ENCODE measurements at regions not wholly inside any gene's neighbourhood (a gene's known extent, or its start where the extent isn't known, plus 50 kb on each side); places are given as distances from the start of the nearest gene placed in this dataset.
"Not testable (repeated sequence)": the region's sequence is repeated elsewhere in the genome, so short reads cannot be mapped to it uniquely, and the experiment has no call there.

DNA sequence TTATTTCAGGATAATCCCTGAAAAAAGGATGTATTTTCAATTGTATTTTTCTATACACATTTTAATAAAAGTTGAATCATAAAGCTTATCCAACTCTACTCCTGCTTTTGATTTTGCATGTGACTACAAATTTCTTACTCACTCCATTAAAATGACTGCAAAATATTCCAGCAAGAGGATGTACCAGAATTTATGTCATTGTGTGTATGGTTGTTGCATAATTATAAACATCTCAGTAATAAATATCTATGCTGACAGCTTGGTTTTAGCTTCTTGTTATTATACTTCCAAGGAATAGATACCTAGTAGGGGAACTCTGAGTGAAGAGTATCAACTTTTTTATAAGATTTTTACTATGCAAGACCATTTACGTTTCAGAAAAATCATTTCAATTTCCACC is 463.2 kb upstream of the RUNX1 start:
- no peak for DNase-seq

DNA sequence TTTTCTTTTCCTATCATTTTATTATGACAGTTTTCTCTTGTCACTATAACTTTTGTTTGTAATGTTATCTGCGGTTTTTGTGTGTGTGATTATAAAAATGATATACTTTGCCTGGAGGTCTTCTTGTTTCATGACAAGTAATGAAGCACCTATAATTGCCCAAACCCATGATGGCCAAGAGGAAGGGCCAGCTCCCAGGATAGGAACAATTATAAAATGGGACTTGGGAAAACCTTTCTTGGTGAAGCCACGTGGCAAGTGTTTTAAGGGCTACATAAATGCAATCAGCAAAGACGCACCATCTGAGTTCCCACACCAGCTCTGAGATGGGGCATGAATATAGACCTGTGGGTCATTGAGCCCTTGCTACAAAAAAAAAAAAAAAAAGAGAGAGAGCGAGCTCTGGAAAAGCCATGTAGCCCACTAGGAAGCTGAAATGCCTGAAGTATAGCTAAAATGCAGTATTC is 462.6 kb upstream of the RUNX1 start:
- DNase-seq: no peak

DNA sequence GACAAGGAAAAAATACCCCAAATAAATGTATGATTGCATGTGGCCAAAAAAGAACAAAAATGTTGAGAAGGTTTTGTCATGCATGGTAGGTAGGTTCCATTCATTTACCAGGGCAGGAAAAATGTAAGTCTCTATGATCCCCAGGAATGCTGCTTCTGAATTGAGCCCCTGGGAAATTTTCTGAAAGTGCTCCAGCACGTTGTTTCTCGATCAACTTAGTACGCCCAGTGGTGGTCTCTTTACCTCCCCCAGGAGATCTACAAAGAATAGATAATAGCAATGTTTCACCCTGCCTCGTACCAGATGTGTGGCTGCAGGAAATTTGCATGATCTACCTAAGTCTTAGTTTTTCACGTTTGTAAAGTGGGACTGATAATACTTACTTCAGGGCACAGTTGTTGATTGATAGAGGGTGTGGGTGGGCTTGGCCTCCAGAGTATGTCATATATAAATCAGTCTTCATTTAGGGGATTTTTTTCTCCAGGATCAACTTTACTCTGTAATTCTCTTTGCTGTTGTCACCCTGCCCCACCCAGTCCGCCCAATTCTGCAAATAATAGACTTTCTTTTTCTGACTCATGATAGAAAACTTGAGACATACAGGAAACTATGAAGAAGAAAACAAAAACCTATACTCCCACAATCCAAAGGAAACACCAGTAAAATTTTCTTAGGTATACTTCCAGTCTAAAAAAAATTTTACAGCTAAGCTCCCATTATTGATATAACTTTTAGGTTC is 462.0 kb upstream of the RUNX1 start:
- DNase-seq: no peak

DNA sequence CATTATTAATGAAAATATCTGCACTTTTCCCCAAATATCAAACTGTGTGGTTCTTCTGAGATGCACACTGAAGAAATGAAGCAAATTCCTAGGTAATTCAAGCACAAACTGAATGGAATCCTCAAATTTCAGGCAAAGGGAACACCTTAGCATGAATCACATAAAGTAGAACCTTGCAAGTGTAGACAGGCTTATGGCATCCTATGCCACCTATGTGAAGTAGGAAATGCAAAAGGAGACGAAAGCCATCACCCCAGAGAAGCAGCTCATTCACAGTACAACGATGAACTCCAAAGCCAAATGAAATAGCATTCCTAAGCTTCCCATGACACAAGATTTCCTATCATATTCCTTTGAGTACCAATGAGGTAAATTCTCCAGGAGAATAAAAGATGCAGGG is 461.2 kb upstream of the RUNX1 start:
- DNase-seq: no peak

DNA sequence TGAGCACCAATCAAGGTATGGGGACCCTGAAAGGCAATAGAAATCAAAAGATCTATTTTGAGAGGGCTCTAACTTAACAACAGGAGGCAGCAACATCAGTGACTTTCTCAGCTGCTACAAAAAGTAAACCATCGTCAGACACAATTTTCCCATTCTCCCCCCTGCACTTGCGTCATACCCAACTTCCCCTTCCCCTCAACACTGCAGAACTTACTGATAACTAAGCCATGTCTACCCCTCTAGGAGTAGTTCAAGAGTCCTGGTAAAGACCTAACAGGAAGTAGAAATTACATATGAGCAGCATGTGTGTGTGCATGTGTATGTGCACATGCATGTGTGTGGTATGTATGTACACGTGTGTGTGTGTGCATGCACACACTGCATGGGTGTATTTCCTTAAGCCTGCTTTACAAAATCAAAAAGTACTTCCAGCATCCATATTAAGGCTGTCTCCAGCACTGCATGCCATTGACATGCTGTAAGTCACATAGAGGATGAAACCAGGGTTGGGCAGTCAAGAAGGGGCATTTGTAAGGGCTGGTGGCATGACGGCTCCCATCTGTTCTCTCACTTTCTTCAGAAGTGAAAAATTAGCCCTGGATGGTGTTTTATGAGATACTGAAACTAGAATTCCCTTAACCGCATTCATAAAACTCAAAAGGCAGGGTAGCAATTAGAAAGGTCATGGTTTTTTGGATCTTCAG is 460.1 kb upstream of the RUNX1 start:
- no peak for DNase-seq

DNA sequence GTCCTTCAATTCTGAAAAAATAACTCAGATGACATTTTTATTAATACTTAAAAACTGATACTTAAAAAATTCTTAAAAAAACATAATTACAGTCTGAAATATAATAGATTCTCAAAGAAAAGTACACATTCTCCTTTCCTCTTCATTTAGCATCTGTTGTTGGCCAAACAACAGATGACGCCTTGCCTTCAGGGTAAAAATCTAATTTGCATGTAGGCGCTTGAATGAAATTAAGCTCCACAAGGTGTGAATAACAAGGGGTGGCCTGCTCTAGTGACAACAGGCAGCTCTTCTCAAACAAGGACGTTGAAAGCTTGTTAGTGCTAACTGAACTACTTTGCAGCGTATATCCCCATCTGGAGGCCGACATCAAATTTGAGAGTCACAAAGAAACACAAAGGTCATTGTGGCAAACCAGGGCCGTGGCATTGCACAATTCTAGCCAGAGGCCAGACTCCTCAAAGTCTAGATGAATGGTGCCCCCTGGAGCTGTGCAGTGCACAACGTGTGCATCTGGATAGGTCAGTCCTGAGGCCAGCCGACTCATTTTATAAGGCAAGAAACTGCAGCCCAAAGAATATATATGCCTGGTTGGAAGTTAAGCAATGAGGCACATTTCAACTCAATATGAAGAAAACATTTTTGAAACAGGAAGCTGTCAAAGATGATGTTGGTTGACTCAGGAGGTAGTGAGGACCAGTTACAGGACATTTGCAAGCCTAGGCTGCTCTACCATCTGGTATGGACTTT is 459.2 kb upstream of the RUNX1 start:
- no peak for DNase-seq

DNA sequence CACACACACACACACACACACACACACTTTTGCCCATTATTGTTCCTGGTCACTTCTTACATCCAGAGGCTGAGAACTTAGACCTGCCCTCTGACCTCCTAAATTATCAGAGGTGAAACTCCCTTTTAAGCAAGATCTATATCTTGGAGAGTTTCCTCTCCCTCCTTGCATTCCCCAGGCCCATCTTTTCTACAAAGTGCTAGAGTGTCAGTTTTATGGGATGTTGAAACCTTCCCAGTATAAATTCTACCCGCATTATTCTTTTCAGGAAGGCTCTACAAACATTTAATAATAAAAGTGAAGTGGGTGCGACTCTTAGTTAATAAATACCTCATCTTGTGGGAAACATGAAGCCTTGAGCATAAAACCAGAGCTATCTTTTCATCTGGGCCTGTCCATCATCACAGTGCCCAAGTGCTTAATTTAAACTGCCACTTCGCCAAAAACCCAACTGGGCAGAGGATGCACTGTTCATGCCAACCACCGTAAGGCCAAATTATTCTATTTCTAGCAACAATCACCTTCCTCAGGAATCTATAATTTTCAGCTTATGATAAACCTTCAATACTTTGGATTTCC is 458.2 kb upstream of the RUNX1 start:
- no peak for DNase-seq

DNA sequence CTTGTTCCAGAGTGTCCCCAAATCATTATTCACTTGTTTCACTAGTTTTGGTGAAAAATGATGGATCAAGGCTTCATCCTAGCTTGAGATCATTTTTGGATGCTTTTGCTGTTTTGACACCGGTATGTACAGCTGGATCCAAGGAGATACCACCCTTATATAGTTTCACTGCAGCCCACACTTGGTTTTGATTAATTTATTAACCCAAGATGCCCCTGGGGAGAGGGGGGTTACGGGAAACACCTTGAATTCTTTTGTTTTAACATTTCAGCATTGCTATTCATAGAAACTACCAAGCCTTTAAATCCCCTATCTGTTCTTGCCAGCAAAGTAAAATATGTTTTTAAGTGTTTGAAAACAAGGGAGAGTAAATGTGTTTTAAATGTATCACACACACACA is 457.7 kb upstream of the RUNX1 start:
- DNase-seq: no peak

DNA sequence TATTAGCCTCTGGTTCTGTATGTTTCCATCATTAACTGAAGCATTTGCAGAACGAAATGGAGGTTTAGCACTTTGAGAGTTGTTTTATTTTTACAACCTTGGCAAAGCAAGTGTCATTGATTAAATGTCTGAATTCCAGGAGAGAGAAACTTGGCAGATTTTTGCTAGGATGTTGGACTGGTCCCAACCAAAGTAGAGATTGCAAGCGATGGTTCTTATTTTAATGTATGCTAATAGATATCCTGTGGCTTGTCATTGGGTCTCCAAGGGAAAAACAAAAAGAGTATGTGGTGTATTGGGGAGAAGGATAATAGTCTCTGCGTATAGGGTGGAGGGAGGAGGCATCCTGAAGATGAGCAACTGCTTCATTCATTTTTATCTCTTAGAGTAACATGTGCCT is 457.2 kb upstream of the RUNX1 start:
- DNase-seq: no peak

DNA sequence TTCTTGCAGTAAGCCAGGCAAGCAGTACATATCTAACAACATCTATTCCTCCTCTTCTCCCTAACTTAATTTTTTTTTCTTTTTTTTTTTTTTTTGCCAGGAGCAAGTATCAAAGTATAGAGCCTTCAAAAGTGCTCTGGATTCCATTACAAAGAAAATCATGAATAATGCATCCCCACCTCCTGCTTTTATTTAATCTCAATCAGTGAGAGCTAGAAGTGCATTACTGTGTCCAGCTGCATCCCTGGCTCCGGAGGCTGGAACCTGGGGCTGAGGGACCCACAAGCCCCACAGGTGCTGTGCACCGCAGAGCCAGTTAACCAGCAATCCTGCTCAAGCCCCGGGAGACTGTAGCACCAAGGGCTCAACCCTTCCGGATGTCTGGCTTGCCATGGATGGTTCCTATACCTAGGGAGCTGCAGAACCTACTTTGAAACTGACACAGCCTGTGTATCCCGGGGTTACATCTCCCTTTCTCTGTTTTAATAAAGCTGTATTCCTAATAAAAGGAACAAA is 455.9 kb upstream of the RUNX1 start:
- no peak for DNase-seq

DNA sequence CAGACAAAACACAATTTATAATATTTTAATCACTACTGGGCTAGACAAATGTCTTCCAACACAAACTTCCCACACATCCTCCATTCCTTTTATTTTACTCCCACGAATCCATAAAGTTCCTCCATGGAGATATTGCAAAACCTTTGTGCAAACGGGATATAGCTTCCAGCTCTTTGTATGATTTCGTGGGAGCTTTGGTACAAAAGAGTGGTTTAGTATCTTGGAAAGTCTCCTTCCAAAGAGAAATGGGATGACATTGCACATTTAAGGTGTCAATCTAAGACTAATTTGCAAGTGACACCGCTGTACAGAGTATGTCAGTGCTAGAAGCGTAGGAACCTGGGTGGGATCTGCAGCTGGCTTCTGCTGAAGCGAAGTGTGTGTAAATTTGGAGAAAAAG is 455.2 kb upstream of the RUNX1 start:
- DNase-seq: no peak

DNA sequence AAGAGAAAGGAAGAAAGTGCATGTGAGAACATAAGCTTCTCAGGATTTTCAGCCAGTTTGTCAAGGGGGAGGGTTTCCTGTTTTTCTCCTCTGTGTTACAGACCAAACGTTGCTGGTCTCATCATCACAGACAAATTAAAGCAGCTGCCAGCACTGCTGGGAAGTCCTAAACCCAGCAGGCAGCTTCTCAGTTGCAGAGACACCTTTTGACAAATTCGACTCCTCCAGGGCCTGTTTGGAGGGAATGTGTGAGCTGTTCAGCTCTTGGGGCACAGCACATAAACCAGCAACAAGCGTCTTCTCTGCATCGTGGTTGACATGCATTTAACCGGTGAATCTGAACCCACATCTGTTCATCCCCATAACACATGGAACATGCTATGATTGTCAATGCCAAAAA is 454.6 kb upstream of the RUNX1 start:
- DNase-seq: no peak

DNA sequence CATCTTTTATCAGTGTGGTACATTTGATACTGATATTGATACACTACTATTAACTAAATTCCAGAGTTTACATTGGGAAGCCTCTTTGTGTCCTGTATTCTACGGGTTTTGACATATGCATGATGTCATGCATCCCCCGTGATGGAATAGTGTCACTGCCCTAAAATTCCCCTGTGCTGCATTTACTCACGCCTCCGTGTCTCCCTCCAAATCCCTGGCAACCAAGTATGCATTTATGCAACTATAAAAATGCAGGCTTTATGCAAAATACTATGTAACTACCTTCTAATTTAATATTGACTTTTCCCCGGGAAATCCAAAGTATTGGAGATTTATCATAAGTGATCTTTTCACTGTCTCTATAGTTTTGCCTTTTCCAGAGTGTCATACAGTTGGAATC is 453.7 kb upstream of the RUNX1 start:
- no peak for DNase-seq

DNA sequence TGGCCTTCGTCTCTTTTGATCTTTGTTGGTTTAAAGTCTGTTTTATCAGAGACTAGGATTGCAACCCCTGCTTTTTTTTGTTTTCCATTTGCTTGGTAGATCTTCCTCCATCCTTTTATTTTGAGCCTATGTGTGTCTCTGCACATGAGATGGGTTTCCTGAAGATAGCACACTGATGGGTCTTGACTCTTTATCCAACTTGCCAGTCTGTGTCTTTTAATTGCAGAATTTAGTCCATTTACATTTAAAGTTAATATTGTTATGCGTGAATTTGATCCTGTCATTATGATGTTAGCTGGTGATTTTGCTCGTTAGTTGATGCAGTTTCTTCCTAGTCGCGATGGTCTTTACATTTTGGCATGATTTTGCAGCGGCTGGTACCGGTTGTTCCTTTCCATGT is 448.4 kb upstream of the RUNX1 start:
- not testable (repeated sequence) for DNase-seq

DNA sequence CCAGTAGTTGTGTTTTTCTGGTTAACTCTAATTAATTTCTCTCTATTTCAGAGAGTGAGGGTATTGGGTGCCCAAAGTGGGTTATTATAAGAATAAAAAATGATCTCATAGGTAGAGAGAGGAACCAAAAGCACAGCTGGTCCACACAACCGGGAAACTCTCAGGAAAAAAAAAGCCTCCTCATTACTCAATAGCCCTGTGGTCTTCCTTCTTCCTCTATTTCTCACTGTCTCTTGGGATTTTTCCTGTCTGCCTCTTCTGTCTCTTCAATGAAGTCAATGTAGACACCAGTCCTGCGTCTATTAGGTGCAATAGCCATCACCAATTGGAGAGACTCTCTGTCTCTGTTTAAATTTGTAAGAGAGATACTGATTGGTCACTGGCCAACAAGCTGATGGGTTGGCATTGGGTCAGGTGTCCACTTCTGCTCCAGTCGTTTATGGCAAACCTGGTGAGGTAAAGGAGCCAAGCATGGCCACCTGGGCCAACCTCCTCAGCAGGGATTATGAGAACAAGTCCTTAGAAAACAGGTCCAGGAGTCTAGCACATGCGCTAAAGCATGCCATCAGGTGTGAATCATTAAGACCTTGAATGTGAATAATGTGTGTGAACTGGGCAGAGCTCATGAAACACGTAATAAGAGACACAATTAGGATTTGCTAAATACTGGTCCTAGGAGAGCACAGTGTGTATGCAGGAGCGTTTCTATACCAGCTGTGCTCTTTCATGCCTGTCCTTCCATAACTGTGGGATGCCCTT is 443.0 kb upstream of the RUNX1 start:
- DNase-seq: no peak

DNA sequence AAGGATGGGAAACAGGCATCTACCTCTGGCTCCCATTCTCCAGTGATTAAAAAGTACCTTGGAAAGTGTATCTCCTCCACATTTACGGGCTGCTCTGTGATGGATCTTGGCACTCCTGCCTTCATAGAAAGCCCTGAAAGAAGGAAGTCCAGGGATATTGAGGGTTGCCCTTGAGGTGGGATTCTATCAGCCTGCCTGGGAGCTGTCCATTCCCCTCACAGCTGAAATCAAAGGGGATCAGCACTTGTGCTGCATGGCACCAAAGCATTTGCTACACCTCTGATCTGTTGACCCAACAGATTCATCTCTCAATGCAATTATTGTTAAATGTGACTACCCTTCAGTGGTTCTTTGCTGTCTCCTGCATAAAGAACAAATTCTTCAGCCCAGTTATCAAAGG is 442.0 kb upstream of the RUNX1 start:
- no peak for DNase-seq

DNA sequence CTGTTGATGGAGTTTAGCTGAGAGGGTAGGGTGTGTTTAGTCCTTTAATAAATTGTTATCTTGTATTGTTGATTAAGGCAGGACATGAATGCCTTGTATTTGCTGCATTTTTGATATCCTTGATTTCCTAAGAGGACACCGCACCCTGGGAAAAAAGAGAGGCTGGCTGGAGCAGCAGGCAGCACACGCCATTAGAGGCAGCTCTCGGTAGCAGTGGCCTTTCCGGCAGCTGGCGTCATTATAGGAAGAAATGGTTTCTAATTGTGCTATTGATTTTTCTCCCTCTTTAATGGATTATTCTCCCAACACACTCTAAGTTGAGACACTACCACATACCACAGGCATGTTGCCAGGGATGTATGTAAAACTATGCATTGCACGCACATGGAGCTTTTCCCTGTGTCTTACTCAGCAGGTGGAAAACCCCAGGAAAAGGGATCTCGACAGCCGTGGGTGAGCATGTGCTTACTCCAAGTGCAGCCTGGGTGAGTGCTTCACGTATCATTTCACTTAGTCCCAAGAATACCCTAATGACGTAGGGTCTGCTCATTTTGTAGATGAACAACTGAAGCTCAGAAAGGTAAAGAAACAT is 440.4 kb upstream of the RUNX1 start:
- DNase-seq: no peak

DNA sequence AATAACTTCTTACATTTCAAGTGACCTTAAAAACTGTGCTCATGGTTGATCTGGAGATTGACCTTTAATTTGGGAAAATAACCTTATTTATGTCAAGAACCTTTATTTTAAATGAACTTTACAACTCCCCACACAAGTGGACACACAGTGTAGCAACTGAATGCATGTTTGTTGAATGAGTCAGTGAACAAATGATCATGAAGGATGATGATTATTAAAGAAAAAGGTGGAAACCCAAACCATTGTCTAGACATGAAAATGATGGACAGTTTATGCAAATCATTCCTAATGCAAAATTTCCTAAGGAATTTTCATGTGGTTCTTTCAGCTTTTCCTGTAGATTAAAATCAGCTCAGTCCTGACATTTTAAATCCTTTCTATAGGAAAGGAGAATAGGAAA is 439.8 kb upstream of the RUNX1 start:
- DNase-seq: no peak

DNA sequence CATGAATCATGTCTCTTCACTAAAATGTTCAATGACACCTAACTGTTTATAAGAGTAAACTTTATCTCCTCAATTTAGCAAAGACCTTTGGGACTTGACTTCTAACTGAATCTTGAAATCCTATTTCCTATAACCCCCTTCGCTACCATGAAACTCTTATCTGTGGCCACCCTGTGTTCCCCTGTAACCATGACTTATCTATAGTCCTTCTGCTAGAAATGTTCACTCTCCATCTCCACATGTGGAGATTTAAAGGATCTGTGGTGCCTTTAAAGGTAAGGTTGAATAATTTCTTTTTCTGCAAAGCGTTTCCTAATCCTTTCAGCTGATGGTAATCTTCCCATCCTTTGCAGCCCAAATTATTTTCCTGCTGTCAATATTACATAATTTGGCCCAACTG is 436.3 kb upstream of the RUNX1 start:
- no peak for DNase-seq

DNA sequence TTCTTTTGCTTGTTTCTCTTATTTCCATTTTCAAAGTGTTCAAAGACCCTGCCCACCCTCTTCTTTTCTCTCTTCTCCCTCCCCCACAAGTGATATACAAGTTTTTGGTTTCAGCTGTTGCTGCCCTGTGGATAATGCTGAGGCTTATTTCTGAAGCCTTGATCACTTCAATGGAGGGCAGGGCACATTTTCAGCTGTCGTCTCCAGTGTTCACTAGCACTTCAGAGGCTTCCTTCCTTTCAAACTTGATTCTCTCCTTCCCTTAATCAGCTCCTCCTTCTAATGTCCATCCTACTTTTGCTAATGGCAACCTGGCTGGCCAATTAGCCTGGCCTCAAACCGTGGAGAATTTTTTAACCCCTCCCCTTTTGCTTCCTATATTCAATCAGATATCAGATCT is 435.7 kb upstream of the RUNX1 start:
- DNase-seq: no peak

DNA sequence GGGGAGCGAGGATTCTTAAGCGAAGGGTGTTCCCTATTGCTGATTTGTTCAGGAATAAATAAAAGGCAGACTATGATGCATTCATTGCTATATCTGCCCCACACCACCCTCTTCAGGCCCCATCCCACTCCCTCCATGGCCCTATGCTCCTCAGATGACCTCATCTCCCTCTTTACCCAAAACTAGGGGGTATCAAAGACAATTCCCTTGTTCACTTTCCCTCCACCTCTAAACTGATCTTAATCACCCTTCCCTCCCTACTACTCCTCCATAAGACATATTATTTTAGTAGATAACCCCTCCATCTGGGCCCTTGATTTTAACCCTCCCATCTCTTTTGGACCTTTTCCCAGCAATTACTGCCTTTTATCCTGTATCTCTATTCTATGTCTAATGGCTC is 434.9 kb upstream of the RUNX1 start:
- no peak for DNase-seq

DNA sequence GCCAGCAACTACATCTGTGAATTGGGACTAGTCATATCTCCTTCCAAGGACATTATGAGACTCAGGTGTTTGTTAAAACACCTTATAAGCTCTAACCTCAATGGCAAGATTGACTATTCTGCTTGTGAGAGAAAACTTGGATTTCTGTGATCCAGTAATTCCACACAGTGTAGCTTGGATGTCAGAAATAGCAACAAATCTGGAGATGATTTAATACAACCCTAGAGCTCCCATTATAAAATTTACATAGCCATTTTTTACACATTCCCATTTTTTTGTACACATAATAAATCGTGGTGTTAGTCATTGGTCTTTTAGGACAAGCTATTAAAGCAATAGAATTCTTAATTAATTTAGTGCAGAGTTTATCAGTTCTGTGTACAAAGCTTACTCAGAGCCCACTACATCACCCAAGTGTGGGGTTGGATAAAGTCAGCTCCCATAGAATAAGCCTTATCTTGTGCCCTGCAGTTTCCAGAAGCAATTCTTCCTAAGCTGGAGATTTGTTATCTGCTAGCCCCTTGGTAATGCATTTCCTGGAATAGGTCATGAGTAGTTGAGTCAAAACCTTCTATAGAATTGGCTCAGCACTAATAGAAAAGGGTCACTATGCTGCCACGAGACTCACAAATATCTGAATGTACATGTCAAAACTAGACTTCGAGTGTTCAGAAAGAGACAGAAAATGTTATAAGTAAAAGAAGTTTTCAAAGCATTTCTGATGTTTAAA is 434.0 kb upstream of the RUNX1 start:
- no peak for DNase-seq

All from NCI-H2081 treated with DMSO at 0.1 percent for 48 hours (cell line).